Loucy (cell line): ENCODE measurements at regions not wholly inside any gene's neighbourhood (a gene's known extent, or its start where the extent isn't known, plus 50 kb on each side); places are given as distances from the start of the nearest gene placed in this dataset.

ENCODE experiments used
- H2AFZ ChIP-seq: fragments of 200-600 bp; sonication (generic); 2 replicates; pipeline ENCODE4 v1.6.0; 2016; ENCODE audit warnings: antibody characterized with exemption, mild to moderate bottlenecking, low read length, moderate library complexity
- H3F3A ChIP-seq: fragments of 200-600 bp; 2 replicates; pipeline ENCODE4 v1.6.0; 2016; ENCODE audit warnings: antibody characterized with exemption, low read depth, mild to moderate bottlenecking
- H3K27me3 ChIP-seq: fragments of 200-600 bp; sonication (generic); 2 replicates; pipeline ENCODE4 v1.6.1; 2014; ENCODE audit warnings: low read length, mild to moderate bottlenecking; ENCODE audit not compliant: insufficient read depth, poor library complexity, severe bottlenecking
- H3K36me3 ChIP-seq: fragments of 200-600 bp; sonication (generic); 2 replicates; pipeline ENCODE4 v1.6.1; 2016; ENCODE audit warnings: low read length; ENCODE audit not compliant: insufficient read depth
- H3K4me1 ChIP-seq: fragments of 200-600 bp; sonication (generic); 2 replicates; pipeline ENCODE4 v1.5.1; 2014; ENCODE audit warnings: low read length, mild to moderate bottlenecking; ENCODE audit not compliant: insufficient read depth, poor library complexity, severe bottlenecking
- H3K4me2 ChIP-seq: fragments of 200-600 bp; sonication (generic); 2 replicates; pipeline ENCODE4 v1.6.0; 2014; ENCODE audit warnings: antibody characterized with exemption, low read length, low read depth, mild to moderate bottlenecking; ENCODE audit not compliant: poor library complexity, severe bottlenecking
- H3K4me3 ChIP-seq: fragments of 200-600 bp; sonication (generic); 2 replicates; pipeline ENCODE4 v1.5.1; 2014; ENCODE audit warnings: low read length, mild to moderate bottlenecking, mixed read lengths; ENCODE audit not compliant: poor library complexity, severe bottlenecking
- H3K79me2 ChIP-seq: fragments of 200-600 bp; sonication (generic); 2 replicates; pipeline ENCODE4 v1.6.1; 2014; ENCODE audit warnings: low read length; ENCODE audit not compliant: insufficient read depth
- H3K9ac ChIP-seq: fragments of 200-600 bp; sonication (generic); 2 replicates; pipeline ENCODE4 v1.6.0; 2014; ENCODE audit warnings: mild to moderate bottlenecking, low read depth, low read length, moderate library complexity; ENCODE audit not compliant: poor library complexity, severe bottlenecking
- H3K9me2 ChIP-seq: fragments of 200-600 bp; sonication (generic); replicated peaks from 2 replicates; pipeline ENCODE4 v1.6.1; 2016; ENCODE audit warnings: low read depth, low read length, mixed read lengths
- H3K9me3 ChIP-seq: fragments of 200-600 bp; sonication (generic); 2 replicates; pipeline ENCODE4 v1.6.1; 2014; ENCODE audit warnings: mild to moderate bottlenecking, antibody characterized with exemption, low read length, low read depth; ENCODE audit not compliant: insufficient read depth
- H4K20me1 ChIP-seq: fragments of 200-600 bp; sonication (generic); 2 replicates; pipeline ENCODE4 v1.6.0; 2014; ENCODE audit warnings: antibody characterized with exemption, low read length, mild to moderate bottlenecking; ENCODE audit not compliant: insufficient read depth, poor library complexity, severe bottlenecking
- CTCF ChIP-seq: fragments of 200-600 bp; sonication (generic); conservative IDR thresholded peaks from 2 replicates; pipeline ENCODE4 v1.5.1; 2014; ENCODE audit warnings: mild to moderate bottlenecking, antibody characterized with exemption, low read length
- EZH2phosphoT487 ChIP-seq: fragments of 200-600 bp; IDR thresholded peaks from 2 replicates; pipeline ENCODE4 v1.6.1; 2018; ENCODE audit warnings: antibody characterized with exemption, mild to moderate bottlenecking, moderate library complexity, borderline replicate concordance

- Histone ChIP-seq H3K79me2 (no peaks in the 10 kb centered on the region), H3F3A (no peaks in the 10 kb centered on the region), H3K9ac (no peak overlapping the region), H4K20me1 (no peaks in the 10 kb centered on the region), H2AFZ (no peak overlapping the region), H3K9me3 (no peaks in the 10 kb centered on the region), H3K27me3 (no peaks in the 10 kb centered on the region), H3K4me2 (no peak overlapping the region), H3K36me3 (no peaks in the 10 kb centered on the region), H3K4me1 (no peaks in the 10 kb centered on the region), H3K4me3 (no peak overlapping the region), H3K9me2 (no peaks in the 10 kb centered on the region)
- no peak for TF ChIP-seq CTCF
- TF ChIP-seq EZH2phosphoT487, result no peak
Measured at GRCh38 chr14:47921133-47921532, 245.7 kb upstream of the MDGA2 start.

- Histone ChIP-seq H3F3A (no peaks in the 10 kb centered on the region), H3K4me1 (no peaks in the 10 kb centered on the region), H2AFZ (no peak overlapping the region), H3K27me3 (no peaks in the 10 kb centered on the region), H4K20me1 (no peaks in the 10 kb centered on the region), H3K9me2 (no peaks in the 10 kb centered on the region), H3K4me3 (no peak overlapping the region), H3K9me3 (no peaks in the 10 kb centered on the region), H3K79me2 (no peaks in the 10 kb centered on the region), H3K9ac (no peak overlapping the region), H3K36me3 (no peaks in the 10 kb centered on the region), H3K4me2 (no peak overlapping the region)
- no peak for TF ChIP-seq EZH2phosphoT487
- no peak for TF ChIP-seq CTCF
Measured at GRCh38 chr14:47919997-47920396, 244.6 kb upstream of the MDGA2 start.

GRCh38 chr14:47919334-47919846 lies 244.0 kb upstream of the MDGA2 start:
- no peaks in the 10 kb centered on the region for H3K9me2 ChIP-seq
- H3K27me3 ChIP-seq, result no peaks in the 10 kb centered on the region
- H3K4me3 ChIP-seq, result no peak overlapping the region
- no peaks in the 10 kb centered on the region for H3K79me2 ChIP-seq
- H4K20me1 ChIP-seq, result no peaks in the 10 kb centered on the region
- H3K4me2 ChIP-seq, result no peak overlapping the region
- no peak overlapping the region for H3K9ac ChIP-seq
- no peaks in the 10 kb centered on the region for H3K36me3 ChIP-seq
- H3K4me1 ChIP-seq, result no peaks in the 10 kb centered on the region
- H2AFZ ChIP-seq, result no peak overlapping the region
- no peaks in the 10 kb centered on the region for H3F3A ChIP-seq
- no peaks in the 10 kb centered on the region for H3K9me3 ChIP-seq
- no peak for TF ChIP-seq CTCF
- TF ChIP-seq EZH2phosphoT487, result no peak
